ENCODE measurements at regions not wholly inside any gene's neighbourhood (a gene's known extent, or its start where the extent isn't known, plus 50 kb on each side); places are given as distances from the start of the nearest gene placed in this dataset.

DNA sequence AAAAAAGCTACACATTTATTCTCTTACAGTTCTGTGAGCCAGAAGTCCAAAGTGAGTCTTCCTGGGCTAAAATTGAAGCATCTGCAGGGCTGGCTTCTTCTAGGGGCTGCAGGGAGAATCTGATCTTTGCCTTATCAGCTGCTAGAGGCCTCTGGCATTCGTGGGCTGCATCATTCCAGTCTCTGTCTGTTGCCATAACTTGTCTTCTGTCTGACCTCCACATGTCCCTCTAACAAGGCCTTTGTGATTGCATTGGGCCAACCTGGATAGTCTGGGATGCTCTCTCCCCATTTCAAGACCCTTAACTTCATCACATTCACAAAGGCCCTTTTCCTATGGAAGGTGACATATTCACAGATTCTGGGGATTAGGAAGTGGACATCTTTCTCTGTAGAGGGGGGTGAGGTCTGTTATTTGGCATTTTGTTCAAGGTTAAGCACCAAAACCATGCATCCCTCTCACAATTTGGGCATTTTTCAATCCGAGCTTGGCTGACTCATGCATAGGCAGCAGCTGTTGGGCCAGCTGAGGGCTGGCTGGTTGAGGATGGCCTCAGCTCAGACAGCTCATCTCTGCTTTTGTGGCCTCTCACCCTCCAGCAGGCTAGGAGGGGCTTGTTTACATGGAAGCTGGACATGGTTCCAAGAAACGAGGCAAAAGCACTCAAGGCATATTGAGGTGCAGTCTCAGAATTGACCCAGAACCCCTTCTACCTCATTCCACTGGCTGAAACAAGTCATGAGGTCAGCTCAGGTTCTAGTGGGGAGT lies 116.1 kb upstream of the NXT1 start:
- POLR2A ChIA-PET, result interaction anchor here (0.6 kb wide), 1 partner anchor 192 kb away, joined by 5 read pairs; no protein-coding TSS in a partner anchor
- CTCF ChIA-PET, result no interaction called here

- POLR2A ChIA-PET, result no interaction called here
- CTCF ChIA-PET, result no interaction called here
These were observed 117.2 kb upstream of the NXT1 start for GRCh38 chr20:23233341-23233740.

- ChIA-PET POLR2A (no interaction called here), CTCF (no interaction called here)
These were observed 117.8 kb upstream of the NXT1 start for GRCh38 chr20:23232679-23233308.

GRCh38 chr20:23232219-23232581 lies 118.4 kb upstream of the NXT1 start:
- CTCF ChIA-PET, result no interaction called here

DNA sequence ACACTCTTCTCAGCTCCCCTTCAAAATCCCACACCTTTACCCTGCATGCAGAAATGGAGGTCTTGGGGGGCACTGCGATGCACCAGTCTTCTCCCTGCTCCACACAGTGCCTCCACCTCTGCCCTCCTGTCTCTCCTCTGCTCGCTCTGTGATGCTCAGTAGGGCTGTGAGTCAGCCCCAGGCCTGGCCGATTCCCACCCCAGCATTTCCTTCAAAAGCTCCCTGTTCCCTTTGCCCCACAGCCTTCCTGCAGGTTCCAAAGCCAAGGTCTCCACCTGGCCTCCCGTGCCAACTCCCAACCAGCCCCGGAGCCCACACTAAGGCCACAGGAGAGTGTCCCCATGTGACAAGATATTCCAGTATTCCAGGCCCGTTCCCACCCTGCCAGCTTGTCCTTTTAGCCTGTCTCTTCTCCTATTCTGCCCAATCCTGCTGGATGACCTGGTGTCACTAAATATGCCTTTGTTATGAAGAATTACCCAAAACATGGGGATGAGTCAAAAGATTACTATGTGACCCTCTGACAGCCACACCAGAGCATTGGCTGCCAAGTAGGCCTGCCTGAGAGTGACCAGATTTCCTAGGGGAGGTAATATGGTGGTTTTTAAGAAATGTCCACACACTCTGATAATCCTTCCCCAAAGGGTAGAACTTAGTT lies 118.9 kb upstream of the NXT1 start:
- ChIA-PET POLR2A (no interaction called here), CTCF (interaction anchor here (0.6 kb wide), 1 partner anchor 41 kb away, joined by 3 read pairs; no protein-coding TSS in a partner anchor)

More at GRCh38 chr20:23232219-23232581, 118.4 kb upstream of the NXT1 start:
- POLR2A ChIA-PET, result no interaction called here

- ChIA-PET CTCF (interaction anchor here (0.6 kb wide), 1 partner anchor 41 kb away, joined by 3 read pairs; no protein-coding TSS in a partner anchor), POLR2A (no interaction called here)
These were observed 119.7 kb upstream of the NXT1 start for GRCh38 chr20:23230766-23231385.

GRCh38 chr20:23229989-23230388 lies 120.6 kb upstream of the NXT1 start:
- POLR2A ChIA-PET, result no interaction called here
- CTCF ChIA-PET, result no interaction called here

- POLR2A ChIA-PET, result no interaction called here
- CTCF ChIA-PET, result no interaction called here
These were observed 121.7 kb upstream of the NXT1 start for GRCh38 chr20:23228912-23229311.

DNA sequence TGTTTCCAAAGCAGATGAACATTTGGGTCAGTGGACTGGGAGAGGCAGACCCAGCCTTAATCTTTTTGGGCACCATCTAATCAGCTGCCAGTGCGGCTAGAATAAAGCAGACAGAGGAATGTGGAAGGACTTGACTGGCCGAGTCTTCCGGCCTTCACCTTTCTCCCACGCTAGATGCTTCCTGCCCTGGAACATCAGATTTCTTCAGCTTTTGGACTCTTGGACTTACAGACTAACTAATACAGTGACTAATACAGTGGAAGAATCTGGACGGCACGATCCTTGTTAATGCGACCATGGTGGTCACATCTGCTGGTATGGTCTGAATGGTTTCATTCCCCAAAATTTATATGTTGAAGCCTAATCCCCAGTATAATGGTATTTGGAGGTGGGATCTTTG lies 122.6 kb upstream of the NXT1 start:
- POLR2A ChIA-PET, result no interaction called here
- CTCF ChIA-PET, result no interaction called here

DNA sequence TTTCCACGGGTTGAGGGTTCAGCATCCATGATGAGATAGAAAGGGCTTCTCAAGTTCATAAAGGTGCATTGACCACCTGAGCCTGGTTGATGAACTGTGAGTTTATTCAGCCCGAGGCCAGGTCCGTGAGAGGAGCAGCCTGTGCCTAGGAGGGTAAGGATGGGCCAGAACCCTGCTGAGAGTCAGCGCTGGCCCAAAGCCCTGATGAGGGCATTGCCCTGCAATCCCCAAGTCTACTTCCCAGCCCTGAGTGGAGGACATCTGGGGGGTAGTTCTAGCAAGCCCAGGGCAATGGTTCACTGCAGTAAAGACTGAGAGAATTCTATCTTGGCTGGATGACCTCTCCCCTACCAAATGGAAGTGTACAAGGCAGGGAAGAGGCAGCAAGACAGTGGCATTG lies 123.3 kb upstream of the NXT1 start:
- ChIA-PET POLR2A (no interaction called here), CTCF (no interaction called here)

DNA sequence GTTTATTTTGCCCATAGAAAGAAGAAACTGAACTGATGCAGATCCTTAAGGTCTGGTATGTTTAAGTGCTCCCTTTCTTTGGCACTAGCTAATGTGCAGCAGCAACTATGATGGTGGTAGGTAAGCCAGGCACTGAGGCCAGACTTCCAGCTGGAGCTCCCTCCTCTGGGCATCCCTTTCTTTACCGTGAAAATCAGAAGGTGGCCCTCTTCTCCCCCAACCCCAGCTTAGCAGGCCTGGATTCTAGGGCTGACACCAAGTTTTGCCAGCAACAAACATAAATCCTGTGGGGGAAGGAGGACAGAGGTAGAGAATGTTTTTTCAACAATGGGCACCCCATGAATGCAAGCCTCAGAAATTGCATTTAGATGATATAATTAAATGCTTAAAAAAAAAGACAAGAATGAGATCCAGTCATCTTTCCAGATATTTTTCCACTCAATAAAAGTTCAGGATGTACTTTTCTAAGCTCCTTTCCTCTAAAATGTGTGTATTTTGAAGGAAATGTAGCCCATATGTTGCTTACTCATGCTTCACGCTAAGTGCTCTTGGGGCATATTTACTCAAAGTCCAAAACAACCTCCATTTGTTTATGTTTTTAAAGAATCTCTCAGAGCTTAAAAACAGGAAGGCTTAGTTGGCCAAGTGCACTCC lies 123.9 kb upstream of the NXT1 start:
- ChIA-PET CTCF (no interaction called here), POLR2A (no interaction called here)

DNA sequence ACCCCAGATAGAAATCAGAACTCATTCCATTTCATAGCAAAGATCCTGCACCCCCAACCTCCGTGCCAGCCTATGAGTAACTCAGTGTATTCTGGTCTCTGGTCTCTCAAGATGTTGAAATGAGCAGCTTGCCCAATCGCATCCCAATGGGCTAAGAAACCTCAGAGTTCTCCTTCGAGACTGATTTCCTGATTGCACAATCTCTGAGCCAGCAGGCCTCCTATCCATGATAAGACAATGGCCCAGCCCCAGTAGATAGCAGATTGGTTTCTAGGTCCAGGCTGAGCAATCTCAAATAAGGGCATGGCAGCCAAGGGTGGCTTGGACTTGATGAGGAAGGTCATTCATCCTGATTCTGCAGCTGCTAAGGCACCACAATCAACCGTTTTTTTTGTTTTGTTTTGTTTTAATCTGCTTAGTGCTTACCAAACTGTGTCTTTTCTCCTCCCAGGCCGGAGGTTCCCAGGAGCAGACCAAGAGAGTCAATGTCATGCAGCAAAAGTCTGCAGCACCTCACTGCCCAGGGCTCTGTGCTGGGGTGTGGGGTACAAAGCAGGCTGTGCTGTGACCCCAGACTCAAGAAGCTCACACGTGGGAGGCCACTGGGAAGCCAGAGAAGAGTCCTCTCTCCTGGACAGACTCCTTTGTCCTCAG lies 125.1 kb upstream of the NXT1 start:
- CTCF ChIA-PET, result no interaction called here
- POLR2A ChIA-PET, result no interaction called here

- POLR2A ChIA-PET, result no interaction called here
These were observed 125.8 kb upstream of the NXT1 start for GRCh38 chr20:23224806-23225205.

DNA sequence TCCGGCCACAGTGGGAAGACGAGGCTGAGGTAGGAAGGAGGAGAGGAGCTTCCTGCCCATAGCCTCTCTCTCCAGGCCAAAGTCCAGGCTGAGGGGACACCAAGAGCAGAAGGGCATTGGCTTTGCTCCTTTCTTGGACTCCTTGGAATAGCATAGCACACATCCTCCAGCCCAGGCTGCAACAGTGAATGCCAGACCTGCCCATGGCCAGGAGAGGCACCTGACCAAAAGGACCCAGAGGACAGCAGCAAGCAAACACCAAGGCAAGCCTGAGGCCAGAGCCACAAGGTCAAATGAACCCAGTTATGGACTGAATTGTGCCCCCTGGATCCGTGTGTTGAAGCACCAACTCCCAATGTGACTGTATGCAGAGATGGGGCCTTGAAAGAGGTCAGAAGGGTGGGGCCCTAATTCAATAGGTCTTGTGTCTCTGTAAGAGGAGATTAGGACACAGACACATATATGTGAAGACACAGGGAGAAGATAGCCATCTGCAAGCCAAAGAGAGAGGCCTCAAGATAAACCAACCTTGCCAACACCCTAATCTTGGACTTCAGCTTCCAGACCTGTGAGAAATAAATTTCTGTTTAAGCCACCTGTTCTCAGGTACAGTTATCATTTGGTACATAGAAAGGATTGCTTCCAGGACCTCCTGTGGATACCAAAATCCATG lies 126.5 kb upstream of the NXT1 start:
- ChIA-PET CTCF (no interaction called here), POLR2A (no interaction called here)

More at GRCh38 chr20:23224806-23225205, 125.8 kb upstream of the NXT1 start:
- CTCF ChIA-PET, result no interaction called here

- CTCF ChIA-PET, result no interaction called here
- POLR2A ChIA-PET, result no interaction called here
These were observed 127.9 kb upstream of the NXT1 start for GRCh38 chr20:23222531-23223200.

GRCh38 chr20:23217023-23217422 lies 130.9 kb upstream of the CD93 start:
- ChIA-PET CTCF (no interaction called here), POLR2A (no interaction called here)

DNA sequence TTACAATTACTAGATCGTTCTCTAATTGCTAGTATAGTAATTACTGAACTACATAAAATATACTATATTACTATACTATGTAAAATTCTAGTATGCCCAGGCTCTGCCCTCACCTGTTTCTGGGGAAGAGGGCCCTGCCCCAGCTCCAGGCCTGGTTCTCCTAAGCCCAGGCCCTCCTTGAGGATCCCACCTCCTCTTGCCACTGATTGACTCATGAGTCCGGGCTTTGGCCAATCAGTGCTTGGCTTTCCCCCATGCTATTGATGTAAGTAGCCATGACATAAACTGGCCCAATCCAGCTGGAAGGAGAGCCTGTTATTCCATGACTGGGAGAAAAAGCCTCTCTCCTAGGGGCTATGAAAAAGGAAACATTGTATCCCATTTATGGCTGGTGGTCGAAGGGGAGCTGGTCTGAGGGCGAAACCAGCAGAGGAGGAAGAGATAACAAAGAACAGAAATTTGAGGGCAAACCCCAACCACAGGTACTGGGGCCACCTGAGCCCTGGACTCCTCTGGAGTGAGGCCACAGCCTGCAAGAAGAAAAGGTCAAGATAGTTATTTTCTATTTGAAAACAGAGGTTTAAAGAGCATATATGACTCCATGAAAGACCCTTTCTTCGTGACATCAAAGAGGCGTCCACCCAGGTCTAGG lies 129.3 kb upstream of the CD93 start:
- POLR2A ChIA-PET, result no interaction called here
- CTCF ChIA-PET, result no interaction called here

- POLR2A ChIA-PET, result no interaction called here
These were observed 128.8 kb upstream of the CD93 start for GRCh38 chr20:23214903-23215302.

More at GRCh38 chr20:23214903-23215302, 128.8 kb upstream of the CD93 start:
- CTCF ChIA-PET, result no interaction called here
